Cardiac septum (tissue), 1 donor: ENCODE measurements at regions not wholly inside any gene's neighbourhood (a gene's known extent, or its start where the extent isn't known, plus 50 kb on each side); places are given as distances from the start of the nearest gene placed in this dataset.
"Not testable (repeated sequence)": the region's sequence is repeated elsewhere in the genome, so short reads cannot be mapped to it uniquely, and the experiment has no call there.

ENCODE experiments used
- DNase-seq: peaks from one replicate; pipeline ENCODE4 v3.0.0-alpha.2; 2020; ENCODE audit warnings: low spot score
- intact Hi-C: fragments of 100-400 bp; cut with DNase I; formaldehyde crosslinking; loops from one replicate; pipeline ENCODE4 v1.14.0; 2022
- donor health status: DM: no; HTN: no; CAD: no.

- no peak for DNase-seq
- intact Hi-C loops = loop anchor here (5.0 kb wide), 1 partner anchor 140 kb away; no protein-coding TSS in a partner anchor
Measured at GRCh38 chr12:65742018-65743010, 82.0 kb upstream of the HMGA2 start.

- intact Hi-C loops = loop anchor here (5.0 kb wide), 1 partner anchor 138 kb away; no protein-coding TSS in a partner anchor
- DNase-seq = not testable (repeated sequence)
Measured at GRCh38 chr12:65744236-65744840, 79.9 kb upstream of the HMGA2 start.

GRCh38 chr12:65747338-65747737, 76.9 kb upstream of the HMGA2 start:
- intact Hi-C loops = no loop called here
- no peak for DNase-seq

DNA sequence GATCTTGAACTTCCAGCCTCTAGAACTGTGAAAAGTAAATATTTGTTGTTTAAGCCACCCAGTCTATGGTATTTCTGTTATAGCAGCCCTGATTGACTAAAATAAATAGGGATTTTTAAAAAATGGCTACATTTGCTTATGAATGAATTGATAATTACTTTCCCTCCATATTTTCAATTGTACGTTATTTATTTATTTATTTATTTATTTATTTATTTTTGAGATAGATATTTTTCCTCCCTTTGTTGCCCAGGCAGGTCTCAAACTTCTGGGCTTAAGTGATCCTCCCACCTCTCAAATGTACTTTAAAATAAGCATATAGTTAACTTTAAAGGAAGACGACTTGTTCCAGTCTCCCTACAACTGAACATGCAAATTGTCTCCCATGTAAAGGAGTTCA, 76.0 kb upstream of the HMGA2 start:
- intact Hi-C loops = no loop called here
- no peak for DNase-seq

DNA sequence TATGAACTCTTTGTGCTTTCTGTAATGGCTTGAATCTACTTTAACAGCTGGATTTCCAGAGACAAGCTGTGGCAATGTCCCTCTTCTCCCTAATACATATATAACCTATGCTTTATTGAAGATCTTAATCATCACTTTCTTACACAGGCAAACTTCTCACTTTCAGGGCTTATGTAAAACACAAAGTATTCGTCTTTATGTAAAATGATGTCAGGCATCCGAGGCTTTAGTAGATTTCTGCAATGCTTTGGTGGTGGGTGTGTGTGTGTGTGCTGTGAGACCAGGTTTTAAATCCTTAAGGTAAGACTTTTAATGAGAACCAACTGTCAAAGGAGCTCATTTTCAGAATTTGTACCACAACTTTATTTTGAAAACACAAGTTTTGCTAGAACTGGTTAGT, 70.0 kb upstream of the HMGA2 start:
- intact Hi-C loops = no loop called here
- no peak for DNase-seq

GRCh38 chr12:65754744-65755595, 69.3 kb upstream of the HMGA2 start:
- DNase-seq = no peak
- intact Hi-C loops = no loop called here

DNA sequence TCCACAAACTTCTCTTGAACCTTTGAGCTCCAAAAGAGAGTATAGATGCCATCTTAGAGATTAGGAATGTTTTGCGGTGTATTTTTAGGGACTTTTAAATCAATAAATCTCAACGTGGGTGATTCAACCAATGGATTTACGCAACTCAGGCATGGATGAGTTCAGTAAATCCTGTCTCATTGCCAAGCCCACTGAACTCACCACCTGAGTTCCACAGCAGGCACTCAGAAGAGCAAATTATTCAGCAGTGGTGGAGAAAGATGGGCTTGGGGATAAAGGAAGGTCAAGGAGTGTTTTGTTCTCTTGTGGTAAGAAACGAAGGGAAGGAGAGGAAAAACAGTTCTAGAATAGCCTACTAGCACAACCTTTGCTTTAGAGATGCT, 68.7 kb upstream of the HMGA2 start:
- intact Hi-C loops = no loop called here
- no peak for DNase-seq

DNA sequence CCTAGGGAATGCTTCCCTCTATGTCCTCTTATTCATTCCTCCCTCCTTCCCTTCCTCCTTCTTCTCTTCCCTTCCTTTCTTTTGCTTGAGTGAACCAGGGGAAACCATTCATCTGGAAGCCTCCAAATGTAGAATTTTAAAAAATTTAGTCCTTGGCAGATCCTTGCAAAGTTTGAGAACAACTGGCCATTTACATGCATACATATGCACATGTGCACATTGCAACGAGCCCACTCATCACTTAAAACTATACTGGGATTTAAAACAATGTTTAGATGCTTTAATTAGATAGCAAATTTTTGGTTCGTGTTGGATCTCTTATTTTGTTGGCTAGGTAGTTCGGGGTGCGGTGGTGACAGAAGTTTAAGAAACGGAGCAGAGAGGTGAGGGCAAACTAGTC, 68.0 kb upstream of the HMGA2 start:
- intact Hi-C loops = no loop called here
- DNase-seq = no peak

DNA sequence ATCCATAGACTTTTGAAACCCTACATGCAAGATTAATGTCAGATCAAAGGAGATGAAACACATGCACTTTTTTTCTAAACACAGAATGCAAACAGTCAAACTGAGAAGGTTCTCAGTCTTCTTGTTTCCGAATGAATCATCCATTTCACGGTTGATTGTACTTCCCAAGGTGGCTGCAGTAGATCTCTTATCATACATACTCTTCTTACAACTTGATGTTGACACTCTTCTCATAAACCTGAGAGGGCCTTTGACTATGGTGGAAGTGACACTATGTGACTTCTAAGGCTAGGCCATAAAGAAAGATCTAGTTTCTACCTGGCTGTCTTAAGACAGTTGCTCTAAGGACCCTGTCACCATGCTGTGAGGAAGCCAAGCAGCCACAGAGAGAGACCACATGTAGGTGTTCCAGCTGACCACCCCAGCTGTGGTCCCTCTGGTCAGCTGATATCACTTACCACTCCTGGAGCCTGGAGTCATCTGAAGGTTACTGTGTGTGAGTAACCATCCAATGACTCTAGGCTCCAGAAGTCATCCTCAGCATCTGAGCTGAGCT, 67.2 kb upstream of the HMGA2 start:
- intact Hi-C loops = no loop called here

GRCh38 chr12:65758401-65758800, 65.9 kb upstream of the HMGA2 start:
- DNase-seq = no peak
- intact Hi-C loops = no loop called here

More for the DNA sequence above, 67.2 kb upstream of the HMGA2 start:
- no peak for DNase-seq

- intact Hi-C loops = no loop called here
- DNase-seq = no peak
Measured at GRCh38 chr12:65759735-65760134, 64.5 kb upstream of the HMGA2 start.

DNA sequence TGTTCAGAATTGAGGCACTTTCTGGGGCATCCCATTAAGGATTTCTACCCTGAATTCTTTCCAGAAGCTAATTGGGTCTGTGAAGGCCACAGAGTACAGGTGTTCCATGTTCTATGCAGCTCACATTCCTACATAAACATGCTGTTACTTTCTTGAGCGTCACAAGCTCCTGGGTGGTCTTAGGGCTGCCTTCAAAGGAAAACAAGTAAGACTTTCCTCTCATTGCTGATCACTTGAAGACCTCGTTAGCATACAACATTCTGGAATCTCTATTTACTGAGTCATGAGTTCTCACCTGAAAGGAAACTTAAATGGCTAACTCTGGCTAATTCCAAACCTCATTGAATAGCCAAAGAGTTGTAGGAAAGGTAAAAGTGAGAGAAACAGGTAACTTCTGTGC, 63.0 kb upstream of the HMGA2 start:
- no peak for DNase-seq
- intact Hi-C loops = no loop called here

GRCh38 chr12:65764325-65764724, 60.0 kb upstream of the HMGA2 start:
- intact Hi-C loops = no loop called here
- DNase-seq = no peak

DNA sequence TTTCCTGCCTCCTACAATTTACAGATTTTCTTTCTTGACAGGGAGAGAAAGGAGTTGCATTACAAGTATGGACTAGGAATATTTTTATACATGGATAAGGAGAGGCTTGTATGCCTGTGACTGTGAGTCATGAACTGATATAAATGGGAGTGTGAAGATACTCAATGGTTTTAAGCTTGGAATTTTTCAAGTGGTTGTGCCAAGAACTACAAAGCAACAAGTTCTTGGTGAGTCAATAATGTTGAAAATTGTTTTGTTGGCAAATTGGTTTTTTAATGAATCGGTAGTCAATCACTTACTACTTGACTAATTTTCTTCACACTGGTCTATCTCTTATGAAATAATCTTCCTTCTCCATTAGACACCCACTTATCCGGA, 58.9 kb upstream of the HMGA2 start:
- intact Hi-C loops = no loop called here
- no peak for DNase-seq

DNA sequence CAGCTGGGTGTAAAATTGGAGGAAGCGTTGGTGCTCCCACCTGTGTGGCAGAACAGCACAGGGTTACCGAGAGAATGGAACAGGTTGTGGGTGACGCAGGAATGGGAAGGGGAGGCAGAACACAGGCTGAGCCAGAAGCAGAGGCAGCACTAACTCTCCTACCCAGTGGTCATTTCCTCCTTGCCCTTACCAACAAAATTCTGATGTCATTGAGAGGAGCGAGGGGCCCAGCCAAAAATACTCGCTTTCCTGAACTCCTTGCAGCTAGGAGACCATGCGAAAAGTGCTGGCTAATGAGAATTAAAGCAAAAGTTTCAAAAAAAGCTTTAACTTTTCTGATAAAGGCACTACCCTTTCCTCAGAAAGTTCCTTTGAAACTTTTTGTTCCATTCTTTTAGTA, 54.4 kb upstream of the HMGA2 start:
- intact Hi-C loops = no loop called here
- DNase-seq = no peak
